ENCODE measurements at regions not wholly inside any gene's neighbourhood (a gene's known extent, or its start where the extent isn't known, plus 50 kb on each side); places are given as distances from the start of the nearest gene placed in this dataset.

- Mint-ChIP-seq H3K27me3 (peaks cover 13% of the 10 kb centered on the region), H3K4me1 (no peaks in the 10 kb centered on the region), H3K36me3 (no peaks in the 10 kb centered on the region), H3K4me3 (no peak overlapping the region), H3K27ac (no peak overlapping the region), H3K9me3 (ENCODE audit: low read depth) (no peaks in the 10 kb centered on the region)
- CTCF ChIA-PET, result no interaction called here
- ATAC-seq (no peak), DNase-seq (no peak)
Observed at GRCh38 chr9:86531971-86532640, 177.9 kb upstream of the TUT7 start.

- H3K27ac Mint-ChIP-seq, result no peak overlapping the region
- CTCF ChIA-PET, result no interaction called here
- DNase-seq, result no peak
- H3K36me3 Mint-ChIP-seq, result no peaks in the 10 kb centered on the region
- no peak for ATAC-seq
- peaks cover 13% of the 10 kb centered on the region for H3K27me3 Mint-ChIP-seq
- no peaks in the 10 kb centered on the region for H3K4me1 Mint-ChIP-seq
- no peaks in the 10 kb centered on the region for H3K9me3 Mint-ChIP-seq (ENCODE audit: low read depth)
- no peak overlapping the region for H3K4me3 Mint-ChIP-seq
Observed at GRCh38 chr9:86531273-86531970, 177.2 kb upstream of the TUT7 start.

GRCh38 chr9:86529496-86530275 is 175.5 kb upstream of the TUT7 start:
- Mint-ChIP-seq H3K4me3 (no peak overlapping the region), H3K4me1 (no peaks in the 10 kb centered on the region), H3K36me3 (no peaks in the 10 kb centered on the region), H3K9me3 (ENCODE audit: low read depth) (no peaks in the 10 kb centered on the region), H3K27me3 (peaks cover 13% of the 10 kb centered on the region), H3K27ac (no peak overlapping the region)
- CTCF ChIA-PET, result no interaction called here
- ATAC-seq (no peak), DNase-seq (no peak)

GRCh38 chr9:86526021-86526420 is 171.8 kb upstream of the TUT7 start:
- no peak overlapping the region for H3K27ac Mint-ChIP-seq
- H3K4me3 Mint-ChIP-seq, result no peak overlapping the region
- DNase-seq, result no peak
- H3K9me3 Mint-ChIP-seq (ENCODE audit: low read depth), result no peaks in the 10 kb centered on the region
- no peaks in the 10 kb centered on the region for H3K4me1 Mint-ChIP-seq
- no peak for ATAC-seq
- H3K36me3 Mint-ChIP-seq, result no peaks in the 10 kb centered on the region
- CTCF ChIA-PET, result no interaction called here
- peaks cover 17% of the 10 kb centered on the region for H3K27me3 Mint-ChIP-seq

- DNase-seq (no peak), ATAC-seq (no peak)
- peaks cover 17% of the 10 kb centered on the region for H3K27me3 Mint-ChIP-seq
- H3K36me3 Mint-ChIP-seq, result no peaks in the 10 kb centered on the region
- no peak overlapping the region for H3K27ac Mint-ChIP-seq
- no peak overlapping the region for H3K4me3 Mint-ChIP-seq
- H3K4me1 Mint-ChIP-seq, result no peaks in the 10 kb centered on the region
- CTCF ChIA-PET, result no interaction called here
- no peaks in the 10 kb centered on the region for H3K9me3 Mint-ChIP-seq (ENCODE audit: low read depth)
Observed at GRCh38 chr9:86525182-86525581, 171.0 kb upstream of the TUT7 start.

GRCh38 chr9:86521977-86522376 is 167.8 kb upstream of the TUT7 start:
- ATAC-seq (no peak), DNase-seq (no peak)
- Mint-ChIP-seq H3K36me3 (no peaks in the 10 kb centered on the region), H3K27me3 (peaks cover 6% of the 10 kb centered on the region), H3K4me1 (no peaks in the 10 kb centered on the region), H3K4me3 (no peak overlapping the region), H3K27ac (no peak overlapping the region), H3K9me3 (ENCODE audit: low read depth) (no peaks in the 10 kb centered on the region)
- CTCF ChIA-PET, result no interaction called here

- no peaks in the 10 kb centered on the region for H3K36me3 Mint-ChIP-seq
- CTCF ChIA-PET, result no interaction called here
Observed at GRCh38 chr9:86521322-86521721, 167.1 kb upstream of the TUT7 start.

GRCh38 chr9:86519066-86519615 is 164.9 kb upstream of the TUT7 start:
- no peak overlapping the region for H3K27ac Mint-ChIP-seq
- CTCF ChIA-PET, result no interaction called here
- no peaks in the 10 kb centered on the region for H3K4me1 Mint-ChIP-seq
- H3K4me3 Mint-ChIP-seq, result no peak overlapping the region
- peaks cover 11% of the 10 kb centered on the region for H3K27me3 Mint-ChIP-seq
- ATAC-seq (no peak), DNase-seq (no peak)
- H3K9me3 Mint-ChIP-seq (ENCODE audit: low read depth), result no peaks in the 10 kb centered on the region
- no peaks in the 10 kb centered on the region for H3K36me3 Mint-ChIP-seq

More at GRCh38 chr9:86521322-86521721, 167.1 kb upstream of the TUT7 start:
- Mint-ChIP-seq H3K9me3 (ENCODE audit: low read depth) (no peaks in the 10 kb centered on the region), H3K27me3 (peaks cover 6% of the 10 kb centered on the region), H3K4me1 (no peaks in the 10 kb centered on the region), H3K4me3 (no peak overlapping the region), H3K27ac (no peak overlapping the region)
- no peak for DNase-seq
- no peak for ATAC-seq

GRCh38 chr9:86517475-86517874 is 163.3 kb upstream of the TUT7 start:
- H3K4me3 Mint-ChIP-seq, result no peak overlapping the region
- H3K9me3 Mint-ChIP-seq (ENCODE audit: low read depth), result no peaks in the 10 kb centered on the region
- H3K4me1 Mint-ChIP-seq, result no peaks in the 10 kb centered on the region
- CTCF ChIA-PET, result no interaction called here
- ATAC-seq, result no peak
- no peaks in the 10 kb centered on the region for H3K36me3 Mint-ChIP-seq
- no peak overlapping the region for H3K27ac Mint-ChIP-seq
- H3K27me3 Mint-ChIP-seq, result peaks cover 13% of the 10 kb centered on the region
- no peak for DNase-seq

- H3K4me1 Mint-ChIP-seq, result no peaks in the 10 kb centered on the region
- CTCF ChIA-PET, result no interaction called here
- DNase-seq (no peak), ATAC-seq (no peak)
- peaks cover 13% of the 10 kb centered on the region for H3K27me3 Mint-ChIP-seq
- H3K27ac Mint-ChIP-seq, result no peak overlapping the region
- H3K36me3 Mint-ChIP-seq, result no peaks in the 10 kb centered on the region
- no peak overlapping the region for H3K4me3 Mint-ChIP-seq
- H3K9me3 Mint-ChIP-seq (ENCODE audit: low read depth), result no peaks in the 10 kb centered on the region
Observed at GRCh38 chr9:86516564-86516963, 162.4 kb upstream of the TUT7 start.

GRCh38 chr9:86515221-86515620 is 161.0 kb upstream of the TUT7 start:
- no peak for DNase-seq
- no peaks in the 10 kb centered on the region for H3K36me3 Mint-ChIP-seq
- H3K27ac Mint-ChIP-seq, result no peak overlapping the region
- H3K4me1 Mint-ChIP-seq, result no peaks in the 10 kb centered on the region
- peaks cover 13% of the 10 kb centered on the region for H3K27me3 Mint-ChIP-seq
- H3K9me3 Mint-ChIP-seq (ENCODE audit: low read depth), result no peaks in the 10 kb centered on the region
- CTCF ChIA-PET, result no interaction called here
- no peak for ATAC-seq
- H3K4me3 Mint-ChIP-seq, result no peak overlapping the region

GRCh38 chr9:86513429-86513828 is 159.2 kb upstream of the TUT7 start:
- DNase-seq, result no peak
- no peaks in the 10 kb centered on the region for H3K9me3 Mint-ChIP-seq (ENCODE audit: low read depth)
- H3K4me1 Mint-ChIP-seq, result no peaks in the 10 kb centered on the region
- H3K4me3 Mint-ChIP-seq, result no peak overlapping the region
- H3K27ac Mint-ChIP-seq, result no peak overlapping the region
- CTCF ChIA-PET, result no interaction called here
- H3K27me3 Mint-ChIP-seq, result peaks cover 13% of the 10 kb centered on the region
- H3K36me3 Mint-ChIP-seq, result no peaks in the 10 kb centered on the region
- ATAC-seq, result no peak

GRCh38 chr9:86512929-86513328 is 158.7 kb upstream of the TUT7 start:
- Mint-ChIP-seq H3K4me3 (no peak overlapping the region), H3K9me3 (ENCODE audit: low read depth) (no peaks in the 10 kb centered on the region), H3K36me3 (no peaks in the 10 kb centered on the region), H3K4me1 (no peaks in the 10 kb centered on the region), H3K27ac (no peak overlapping the region), H3K27me3 (peaks cover 13% of the 10 kb centered on the region)
- CTCF ChIA-PET, result no interaction called here
- no peak for DNase-seq
- no peak for ATAC-seq

Measured in activated CD8-positive, alpha-beta memory T cell treated with anti-CD3 and anti-CD28 coated beads, Interleukin-2, amount 10 ng/mL, durations not matched to agents 7 days and 5 days (primary cell).